DND-41 (cell line): ENCODE measurements at regions not wholly inside any gene's neighbourhood (a gene's known extent, or its start where the extent isn't known, plus 50 kb on each side); places are given as distances from the start of the nearest gene placed in this dataset.

ENCODE experiments used
- ATAC-seq: fragments of 200-7000 bp; cut with Tn5 transposase; 3 replicates; pipeline ENCODE4 v1.9.1; 2021; ENCODE audit warnings: low read depth; ENCODE audit not compliant: insufficient read depth
- DNase-seq: peaks from one replicate; pipeline ENCODE4 v3.0.0-alpha.2; 2020
- H2AFZ ChIP-seq: 2 replicates; pipeline ENCODE4 v1.6.0; 2012; ENCODE audit warnings: low read depth, low read length
- H3K27ac ChIP-seq: 2 replicates; pipeline ENCODE4 v1.5.1; 2012; ENCODE audit warnings: low read length, inconsistent platforms
- H3K27me3 ChIP-seq: fragments of 200-600 bp; sonication (generic); 2 replicates; pipeline ENCODE4 v1.6.0; 2012; ENCODE audit warnings: low read length, mild to moderate bottlenecking, inconsistent platforms; ENCODE audit not compliant: insufficient read depth, poor library complexity
- H3K36me3 ChIP-seq: 2 replicates; pipeline ENCODE4 v1.5.1; 2012; ENCODE audit warnings: low read length, inconsistent platforms; ENCODE audit not compliant: insufficient read depth
- H3K4me1 ChIP-seq: 2 replicates; pipeline ENCODE4 v1.5.1; 2012; ENCODE audit warnings: mild to moderate bottlenecking, low read length; ENCODE audit not compliant: insufficient read depth
- H3K4me2 ChIP-seq: 2 replicates; pipeline ENCODE4 v1.6.0; 2012; ENCODE audit warnings: mild to moderate bottlenecking, moderate library complexity, low read length, inconsistent platforms; ENCODE audit not compliant: insufficient read depth
- H3K4me3 ChIP-seq, 2 experiments: fragments of 200-600 bp in 1 of 2; shearing (Covaris generic) in 1 of 2; 2 replicates each; pipeline ENCODE4 v1.5.1; 2012 to 2016; ENCODE audit warnings: inconsistent platforms in 2 of 2, low read length in 2 of 2, mild to moderate bottlenecking in 2 of 2, low read depth in 1 of 2, moderate library complexity in 1 of 2
- H3K79me2 ChIP-seq: 2 replicates; pipeline ENCODE4 v1.6.0; 2012; ENCODE audit warnings: low read length, inconsistent platforms; ENCODE audit not compliant: insufficient read depth
- H3K9ac ChIP-seq: 2 replicates; pipeline ENCODE4 v1.6.0; 2012; ENCODE audit warnings: low read depth, mild to moderate bottlenecking, inconsistent platforms, low read length, moderate library complexity
- H3K9me3 ChIP-seq: 2 replicates; pipeline ENCODE4 v1.5.1; 2012; ENCODE audit warnings: low read length, moderate library complexity, mild to moderate bottlenecking, inconsistent platforms; ENCODE audit not compliant: insufficient read depth, severe bottlenecking
- H4K20me1 ChIP-seq: 2 replicates; pipeline ENCODE4 v1.6.0; 2012; ENCODE audit warnings: low read length; ENCODE audit not compliant: insufficient read depth
- EZH2 ChIP-seq: IDR thresholded peaks from 3 replicates; pipeline ENCODE4 v1.6.1; 2012; ENCODE audit warnings: borderline replicate concordance, low read depth, mild to moderate bottlenecking, moderate library complexity, low read length, inconsistent platforms; ENCODE audit not compliant: severe bottlenecking
- TF ChIP-seq, protein P1 (sequence below): IDR thresholded peaks from 2 replicates; pipeline ENCODE4 v1.5.1; 2012; ENCODE audit warnings: borderline replicate concordance, low read length, moderate library complexity, mild to moderate bottlenecking; ENCODE audit not compliant: poor library complexity, severe bottlenecking; ENCODE audit errors: extremely low read depth

DNA sequence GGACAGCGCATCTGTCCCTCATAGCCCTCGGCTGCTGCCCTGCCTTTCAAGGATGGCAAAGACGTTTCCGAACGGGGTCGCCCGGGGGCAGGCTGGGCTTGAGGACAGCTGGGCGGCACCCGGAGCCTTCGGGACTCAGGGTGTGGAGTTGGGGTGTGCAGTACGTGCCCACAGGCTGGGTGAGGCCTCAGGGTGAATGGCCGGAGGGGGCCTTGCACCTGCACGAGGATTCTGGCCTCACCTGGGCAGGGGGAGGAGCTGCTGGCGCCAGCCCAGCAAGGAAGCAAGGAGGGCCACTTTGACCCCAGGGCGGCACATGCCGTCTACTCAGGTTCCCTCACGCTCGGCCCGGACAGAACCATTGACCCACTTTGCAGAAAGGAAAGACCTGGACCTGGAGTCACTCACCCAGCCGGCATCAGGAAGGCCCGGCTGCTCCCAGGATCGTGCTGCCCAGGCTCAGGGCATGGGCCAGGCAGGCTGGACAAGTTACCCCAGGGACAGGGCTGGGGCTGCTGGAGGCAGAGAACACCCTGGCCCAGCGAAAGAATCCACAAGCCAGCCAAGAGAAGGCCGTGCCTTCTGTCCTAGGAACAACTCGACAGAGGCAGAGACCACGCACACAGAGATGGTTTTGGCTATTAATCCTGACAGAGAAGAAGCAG is 65.1 kb upstream of the TTC34 start:
- DNase-seq (no peak), ATAC-seq (no peak)
- H3K27ac ChIP-seq, result no peak overlapping the region
- H3K9ac ChIP-seq, result no peak overlapping the region
- H3K27me3 ChIP-seq, result no peaks in the 10 kb centered on the region
- H4K20me1 ChIP-seq, result no peaks in the 10 kb centered on the region; the same call in none of the 2 replicates
- no peaks in the 10 kb centered on the region for H3K4me1 ChIP-seq
- no peak overlapping the region for H3K4me3 ChIP-seq
- TF ChIP-seq EZH2, result no peak
- TF ChIP-seq, protein P1, sequence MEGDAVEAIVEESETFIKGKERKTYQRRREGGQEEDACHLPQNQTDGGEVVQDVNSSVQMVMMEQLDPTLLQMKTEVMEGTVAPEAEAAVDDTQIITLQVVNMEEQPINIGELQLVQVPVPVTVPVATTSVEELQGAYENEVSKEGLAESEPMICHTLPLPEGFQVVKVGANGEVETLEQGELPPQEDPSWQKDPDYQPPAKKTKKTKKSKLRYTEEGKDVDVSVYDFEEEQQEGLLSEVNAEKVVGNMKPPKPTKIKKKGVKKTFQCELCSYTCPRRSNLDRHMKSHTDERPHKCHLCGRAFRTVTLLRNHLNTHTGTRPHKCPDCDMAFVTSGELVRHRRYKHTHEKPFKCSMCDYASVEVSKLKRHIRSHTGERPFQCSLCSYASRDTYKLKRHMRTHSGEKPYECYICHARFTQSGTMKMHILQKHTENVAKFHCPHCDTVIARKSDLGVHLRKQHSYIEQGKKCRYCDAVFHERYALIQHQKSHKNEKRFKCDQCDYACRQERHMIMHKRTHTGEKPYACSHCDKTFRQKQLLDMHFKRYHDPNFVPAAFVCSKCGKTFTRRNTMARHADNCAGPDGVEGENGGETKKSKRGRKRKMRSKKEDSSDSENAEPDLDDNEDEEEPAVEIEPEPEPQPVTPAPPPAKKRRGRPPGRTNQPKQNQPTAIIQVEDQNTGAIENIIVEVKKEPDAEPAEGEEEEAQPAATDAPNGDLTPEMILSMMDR, result no peak
- H3K9me3 ChIP-seq, result peaks cover 10% of the 10 kb centered on the region
- no peak overlapping the region for H2AFZ ChIP-seq
- no peaks in the 10 kb centered on the region for H3K79me2 ChIP-seq
- no peaks in the 10 kb centered on the region for H3K36me3 ChIP-seq
- no peak overlapping the region for H3K4me2 ChIP-seq

DNA sequence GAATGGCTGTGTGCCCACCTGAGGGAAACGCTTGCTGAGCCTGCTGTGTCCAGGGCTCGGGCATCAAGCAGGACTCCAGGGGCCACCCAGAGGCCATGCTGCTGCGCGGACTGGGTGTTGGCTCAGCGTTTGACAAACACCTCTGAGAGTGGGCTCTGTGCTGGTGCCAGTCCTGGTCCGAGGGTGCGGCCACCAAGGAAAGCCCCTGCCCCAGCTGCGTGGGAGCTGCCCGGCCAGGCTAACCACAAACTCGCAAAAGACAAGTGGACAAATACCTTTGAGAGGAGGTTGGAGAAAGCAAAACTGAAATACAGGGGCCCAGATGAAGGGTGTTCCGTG is 65.6 kb upstream of the TTC34 start:
- DNase-seq (no peak), ATAC-seq (no peak)
- Histone ChIP-seq H3K79me2 (no peaks in the 10 kb centered on the region), H3K4me3 (no peak overlapping the region), H3K27ac (no peak overlapping the region), H3K9me3 (peaks cover 10% of the 10 kb centered on the region), H3K4me1 (no peaks in the 10 kb centered on the region), H2AFZ (no peak overlapping the region), H3K9ac (no peak overlapping the region), H3K27me3 (no peaks in the 10 kb centered on the region), H3K36me3 (no peaks in the 10 kb centered on the region), H4K20me1 (no peaks in the 10 kb centered on the region; the same call in none of the 2 replicates), H3K4me2 (no peak overlapping the region)
- TF ChIP-seq, protein P1, result no peak
- no peak for TF ChIP-seq EZH2

DNA sequence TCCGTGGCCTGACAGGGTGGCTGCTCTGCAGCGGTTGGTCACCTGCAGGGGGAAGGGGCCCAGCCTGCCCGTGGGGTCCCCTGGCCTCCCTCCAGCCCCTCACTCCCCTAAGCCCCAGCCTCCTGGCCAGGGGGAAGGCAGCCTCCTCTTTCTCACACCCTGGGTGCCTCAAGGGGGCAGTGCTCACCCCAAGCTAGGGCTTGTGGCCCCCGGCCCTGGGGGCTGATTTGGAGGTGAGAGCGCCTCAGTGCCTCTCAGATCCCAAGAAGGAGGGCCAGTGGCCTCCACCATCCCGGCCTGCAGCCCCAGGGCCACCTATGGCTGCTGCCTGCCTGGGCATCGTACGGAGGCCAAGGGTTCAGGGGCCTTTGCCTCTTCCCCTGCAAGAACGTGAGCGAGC is 66.4 kb upstream of the TTC34 start:
- Histone ChIP-seq H3K9me3 (peaks cover 10% of the 10 kb centered on the region), H2AFZ (no peak overlapping the region), H3K27ac (no peak overlapping the region), H3K4me2 (no peak overlapping the region), H3K4me1 (no peaks in the 10 kb centered on the region), H3K4me3 (no peak overlapping the region), H4K20me1 (no peaks in the 10 kb centered on the region; the same call in 1 of the 2 replicates), H3K27me3 (no peaks in the 10 kb centered on the region), H3K9ac (no peak overlapping the region), H3K79me2 (no peaks in the 10 kb centered on the region), H3K36me3 (no peaks in the 10 kb centered on the region)
- no peak for DNase-seq
- no peak for ATAC-seq
- TF ChIP-seq, protein P1, result no peak
- no peak for TF ChIP-seq EZH2
